Immature natural killer cell (primary cell): ENCODE measurements at regions not wholly inside any gene's neighbourhood (a gene's known extent, or its start where the extent isn't known, plus 50 kb on each side); places are given as distances from the start of the nearest gene placed in this dataset.
"Not testable (repeated sequence)": the region's sequence is repeated elsewhere in the genome, so short reads cannot be mapped to it uniquely, and the experiment has no call there.

ENCODE experiments used
- DNase-seq, 3 donors: peaks; one replicate each; pipeline ENCODE4 v3.0.0; 2022; ENCODE audit warnings: mixed read lengths in 1 of 3
- H3K27ac Mint-ChIP-seq, 6 donors: one replicate each; pipeline ENCODE4 v1.8.0; 2020; ENCODE audit warnings: mixed read lengths in 6 of 6, mild to moderate bottlenecking in 5 of 6, inconsistent platforms in 4 of 6, moderate library complexity in 3 of 6
- H3K27me3 Mint-ChIP-seq, 3 donors: one replicate each; pipeline ENCODE4 v1.8.0; 2020 to 2021; ENCODE audit warnings: low read depth in 3 of 3, mild to moderate bottlenecking in 3 of 3, mixed read lengths in 3 of 3, moderate library complexity in 3 of 3, inconsistent platforms in 1 of 3
- H3K36me3 Mint-ChIP-seq, 3 donors: one replicate each; pipeline ENCODE4 v1.8.0; 2020; ENCODE audit warnings: mixed read lengths in 3 of 3, inconsistent platforms in 2 of 3, mild to moderate bottlenecking in 2 of 3
- H3K4me1 Mint-ChIP-seq, 2 donors: one replicate each; pipeline ENCODE4 v1.8.0; 2020; ENCODE audit warnings: inconsistent platforms in 2 of 2, mild to moderate bottlenecking in 2 of 2, mixed read lengths in 2 of 2, moderate library complexity in 1 of 2
- H3K4me3 Mint-ChIP-seq, 5 donors: one replicate each; pipeline ENCODE4 v1.8.0; 2020; ENCODE audit warnings: mild to moderate bottlenecking in 5 of 5, mixed read lengths in 5 of 5, inconsistent platforms in 3 of 5, moderate library complexity in 3 of 5
- H3K9me3 Mint-ChIP-seq, 6 donors: one replicate each; pipeline ENCODE4 v1.8.0; 2020; ENCODE audit warnings: mild to moderate bottlenecking in 6 of 6, mixed read lengths in 6 of 6, inconsistent platforms in 4 of 6, moderate library complexity in 3 of 6

- H3K4me3 Mint-ChIP-seq, result no peak overlapping the region
- H3K9me3 Mint-ChIP-seq, result peaks cover 2 to 22% (median 8%) of the 10 kb centered on the region in 6 donors
- H3K27ac Mint-ChIP-seq, result no peak overlapping the region
- DNase-seq, result no peak
- peaks cover 10 to 24% (median 16%) of the 10 kb centered on the region in 3 donors for H3K36me3 Mint-ChIP-seq
- peaks cover 43 to 61% of the 10 kb centered on the region in 2 donors for H3K4me1 Mint-ChIP-seq
- H3K27me3 Mint-ChIP-seq, result peaks cover 7 to 25% (median 17%) of the 10 kb centered on the region in 3 donors
Measured at GRCh38 chr2:89844221-89844943, 1152.9 kb downstream of the RPIA start.

- H3K27me3 Mint-ChIP-seq, result peaks cover 7 to 25% (median 15%) of the 10 kb centered on the region in 3 donors
Measured at GRCh38 chr2:89845532-89845931, 1154.1 kb downstream of the RPIA start.

GRCh38 chr2:89848114-89848513 is 1156.6 kb downstream of the RPIA start:
- Mint-ChIP-seq H3K27me3 (peaks cover 18 to 25% (median 18%) of the 10 kb centered on the region in 3 donors), H3K4me3 (no peak overlapping the region), H3K27ac (no peak overlapping the region), H3K36me3 (peaks cover 0 to 18% (median 9%) of the 10 kb centered on the region in 3 donors), H3K4me1 (peaks cover 34 to 53% of the 10 kb centered on the region in 2 donors), H3K9me3 (peaks cover 0 to 23% (median 7%) of the 10 kb centered on the region in 6 donors)
- no peak for DNase-seq

More at GRCh38 chr2:89845532-89845931, 1154.1 kb downstream of the RPIA start:
- Mint-ChIP-seq H3K9me3 (peaks cover 2 to 20% (median 8%) of the 10 kb centered on the region in 6 donors), H3K36me3 (peaks cover 4 to 22% (median 10%) of the 10 kb centered on the region in 3 donors), H3K4me3 (no peak overlapping the region), H3K4me1 (peaks cover 44 to 65% of the 10 kb centered on the region in 2 donors), H3K27ac (no peak overlapping the region)
- DNase-seq, result no peak

GRCh38 chr2:89848763-89849368 is 1157.4 kb downstream of the RPIA start:
- Mint-ChIP-seq H3K9me3 (peaks cover 0 to 19% (median 7%) of the 10 kb centered on the region in 6 donors), H3K27ac (no peak overlapping the region), H3K27me3 (peaks cover 18 to 25% (median 18%) of the 10 kb centered on the region in 3 donors)

GRCh38 chr2:89849731-89850130 is 1158.3 kb downstream of the RPIA start:
- H3K9me3 Mint-ChIP-seq, result peaks cover 0 to 18% (median 7%) of the 10 kb centered on the region in 6 donors
- no peak overlapping the region for H3K27ac Mint-ChIP-seq
- peaks cover 26 to 44% of the 10 kb centered on the region in 2 donors for H3K4me1 Mint-ChIP-seq
- H3K4me3 Mint-ChIP-seq, result no peak overlapping the region
- H3K27me3 Mint-ChIP-seq, result peaks cover 18 to 25% (median 18%) of the 10 kb centered on the region in 3 donors
- no peak for DNase-seq
- H3K36me3 Mint-ChIP-seq, result peaks cover 0 to 14% (median 9%) of the 10 kb centered on the region in 3 donors

More at GRCh38 chr2:89848763-89849368, 1157.4 kb downstream of the RPIA start:
- H3K36me3 Mint-ChIP-seq, result peaks cover 0 to 16% (median 9%) of the 10 kb centered on the region in 3 donors
- no peak overlapping the region for H3K4me3 Mint-ChIP-seq
- peaks cover 29 to 47% of the 10 kb centered on the region in 2 donors for H3K4me1 Mint-ChIP-seq
- no peak for DNase-seq

- Mint-ChIP-seq H3K4me1 (peaks cover 26 to 41% of the 10 kb centered on the region in 2 donors), H3K27me3 (peaks cover 18 to 25% (median 18%) of the 10 kb centered on the region in 3 donors), H3K9me3 (peaks cover 0 to 18% (median 6%) of the 10 kb centered on the region in 6 donors), H3K27ac (peak overlapping the region in 2 of 6 donors; percentile 23 to 30), H3K4me3 (peak overlapping the region in 4 of 5 donors; percentile 25 to 51 (median 40)), H3K36me3 (peaks cover 0 to 11% (median 9%) of the 10 kb centered on the region in 3 donors)
- DNase-seq, result no peak
Measured at GRCh38 chr2:89850481-89850880, 1159.0 kb downstream of the RPIA start.

GRCh38 chr2:89850881-89851582 is 1159.6 kb downstream of the RPIA start:
- Mint-ChIP-seq H3K27ac (peak overlapping the region in 3 of 6 donors; percentile 23 to 41 (median 30)), H3K27me3 (peaks cover 18 to 25% (median 18%) of the 10 kb centered on the region in 3 donors), H3K4me3 (peak overlapping the region in 4 of 5 donors; percentile 25 to 51 (median 40)), H3K9me3 (peaks cover 0 to 14% (median 3%) of the 10 kb centered on the region in 6 donors), H3K36me3 (peaks cover 0 to 10% (median 9%) of the 10 kb centered on the region in 3 donors), H3K4me1 (peaks cover 28 to 36% of the 10 kb centered on the region in 2 donors)
- no peak for DNase-seq

GRCh38 chr2:89851583-89851905 is 1160.1 kb downstream of the RPIA start:
- Mint-ChIP-seq H3K27ac (peak overlapping the region in 1 of 6 donors; percentile 41), H3K4me3 (peak overlapping the region in 1 of 5 donors; percentile 26), H3K4me1 (peaks cover 29 to 31% of the 10 kb centered on the region in 2 donors), H3K36me3 (peaks cover 0 to 10% (median 9%) of the 10 kb centered on the region in 3 donors), H3K9me3 (peaks cover 0 to 14% (median 1%) of the 10 kb centered on the region in 6 donors), H3K27me3 (peaks cover 17 to 25% (median 18%) of the 10 kb centered on the region in 3 donors)
- DNase-seq, result no peak

- not testable (repeated sequence) for DNase-seq, H3K4me3 Mint-ChIP-seq, H3K27ac Mint-ChIP-seq
- Mint-ChIP-seq H3K9me3 (peaks cover 0 to 14% (median 0%) of the 10 kb centered on the region in 6 donors), H3K27me3 (peaks cover 12 to 20% (median 15%) of the 10 kb centered on the region in 3 donors), H3K4me1 (peaks cover 28 to 29% of the 10 kb centered on the region in 2 donors), H3K36me3 (peaks cover 0 to 10% (median 9%) of the 10 kb centered on the region in 3 donors)
Measured at GRCh38 chr2:89853427-89853826, 1162.0 kb downstream of the RPIA start.

GRCh38 chr2:89855752-89856151 is 1164.3 kb downstream of the RPIA start:
- Mint-ChIP-seq H3K4me1 (peaks cover 12 to 15% of the 10 kb centered on the region in 2 donors), H3K27me3 (peaks cover 5 to 10% (median 9%) of the 10 kb centered on the region in 3 donors)
- H3K36me3 Mint-ChIP-seq, H3K9me3 Mint-ChIP-seq, H3K27ac Mint-ChIP-seq, H3K4me3 Mint-ChIP-seq, DNase-seq: not testable (repeated sequence)

- not testable (repeated sequence) for H3K4me3 Mint-ChIP-seq, H3K27ac Mint-ChIP-seq, H3K27me3 Mint-ChIP-seq, H3K4me1 Mint-ChIP-seq, DNase-seq, H3K9me3 Mint-ChIP-seq, H3K36me3 Mint-ChIP-seq
Measured at GRCh38 chr2:89856305-89856704, 1164.8 kb downstream of the RPIA start.

GRCh38 chr2:89862164-89862563 is 1170.7 kb downstream of the RPIA start:
- H3K9me3 Mint-ChIP-seq, DNase-seq, H3K27ac Mint-ChIP-seq, H3K4me3 Mint-ChIP-seq, H3K4me1 Mint-ChIP-seq, H3K36me3 Mint-ChIP-seq, H3K27me3 Mint-ChIP-seq: not testable (repeated sequence)

GRCh38 chr2:89863209-89863608 is 1171.7 kb downstream of the RPIA start:
- not testable (repeated sequence) for H3K36me3 Mint-ChIP-seq, H3K9me3 Mint-ChIP-seq, H3K27me3 Mint-ChIP-seq, H3K4me3 Mint-ChIP-seq, H3K4me1 Mint-ChIP-seq, H3K27ac Mint-ChIP-seq, DNase-seq
